Neutrophil (primary cell): ENCODE measurements at regions not wholly inside any gene's neighbourhood (a gene's known extent, or its start where the extent isn't known, plus 50 kb on each side); places are given as distances from the start of the nearest gene placed in this dataset.

Experiments
- H3K27ac ChIP-seq: fragments of 200-600 bp; sonication (generic); 2 replicates; pipeline ENCODE4 v1.5.1; 2016; ENCODE audit warnings: mild to moderate bottlenecking, moderate library complexity
- H3K27me3 ChIP-seq: fragments of 200-600 bp; sonication (generic); 2 replicates; pipeline ENCODE4 v1.6.0; 2016; ENCODE audit warnings: mild to moderate bottlenecking
- H3K36me3 ChIP-seq: fragments of 200-600 bp; sonication (generic); 2 replicates; pipeline ENCODE4 v1.5.1; 2017
- H3K4me1 ChIP-seq, 2 experiments: fragments of 200-600 bp in 1 of 2; sonication (generic) in 1 of 2; 1 replicate in 1 of 2; 2 replicates in 1 of 2; pipeline versions ENCODE4 v1.5.1 to v1.6.1; 2013 to 2016; ENCODE audit warnings: low read depth in 1 of 2, low read length in 1 of 2, mild to moderate bottlenecking in 1 of 2, moderate library complexity in 1 of 2; ENCODE audit not compliant: control insufficient read depth in 1 of 2, insufficient read depth in 1 of 2
- H3K4me3 ChIP-seq, 2 experiments: fragments of 200-600 bp in 1 of 2; sonication (generic) in 1 of 2; 1 replicate in 1 of 2; 2 replicates in 1 of 2; pipeline ENCODE4 v1.5.1; 2013 to 2016; ENCODE audit warnings: low read depth in 1 of 2, low read length in 1 of 2, mild to moderate bottlenecking in 1 of 2, moderate library complexity in 1 of 2
- H3K9me3 ChIP-seq: fragments of 200-600 bp; sonication (generic); 2 replicates; pipeline ENCODE4 v1.5.1; 2016
- TF ChIP-seq, protein P1 (sequence below): fragments of 200-600 bp; sonication (generic); IDR thresholded peaks from 2 replicates; pipeline ENCODE4 v1.5.1; 2016; ENCODE audit warnings: antibody characterized with exemption

DNA sequence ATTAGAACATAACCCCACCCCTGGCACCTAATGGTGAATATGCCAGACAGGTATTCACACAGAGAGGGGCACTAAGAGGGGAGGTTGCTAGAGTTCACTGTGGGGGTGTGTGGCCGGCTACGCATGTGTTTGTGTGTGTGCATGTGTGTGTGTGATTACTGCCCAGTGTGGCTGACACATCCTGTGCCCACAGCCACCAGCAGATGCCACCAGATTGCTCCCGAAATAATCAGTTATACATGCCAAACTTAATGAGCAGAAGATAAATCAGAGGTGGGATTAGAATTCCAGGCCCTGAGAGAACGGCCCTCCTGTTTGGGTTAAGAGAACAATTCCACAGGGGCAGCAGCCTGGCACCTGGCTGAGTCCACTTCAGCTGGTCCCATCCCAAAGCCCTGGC lies 91.8 kb upstream of the TBCA start:
- H3K4me3 ChIP-seq = no peak overlapping the region
- no peaks in the 10 kb centered on the region for H3K36me3 ChIP-seq
- no peak overlapping the region for H3K27ac ChIP-seq
- peaks cover 16 to 22% of the 10 kb centered on the region in 2 experiments for H3K4me1 ChIP-seq
- TF ChIP-seq, protein P1, sequence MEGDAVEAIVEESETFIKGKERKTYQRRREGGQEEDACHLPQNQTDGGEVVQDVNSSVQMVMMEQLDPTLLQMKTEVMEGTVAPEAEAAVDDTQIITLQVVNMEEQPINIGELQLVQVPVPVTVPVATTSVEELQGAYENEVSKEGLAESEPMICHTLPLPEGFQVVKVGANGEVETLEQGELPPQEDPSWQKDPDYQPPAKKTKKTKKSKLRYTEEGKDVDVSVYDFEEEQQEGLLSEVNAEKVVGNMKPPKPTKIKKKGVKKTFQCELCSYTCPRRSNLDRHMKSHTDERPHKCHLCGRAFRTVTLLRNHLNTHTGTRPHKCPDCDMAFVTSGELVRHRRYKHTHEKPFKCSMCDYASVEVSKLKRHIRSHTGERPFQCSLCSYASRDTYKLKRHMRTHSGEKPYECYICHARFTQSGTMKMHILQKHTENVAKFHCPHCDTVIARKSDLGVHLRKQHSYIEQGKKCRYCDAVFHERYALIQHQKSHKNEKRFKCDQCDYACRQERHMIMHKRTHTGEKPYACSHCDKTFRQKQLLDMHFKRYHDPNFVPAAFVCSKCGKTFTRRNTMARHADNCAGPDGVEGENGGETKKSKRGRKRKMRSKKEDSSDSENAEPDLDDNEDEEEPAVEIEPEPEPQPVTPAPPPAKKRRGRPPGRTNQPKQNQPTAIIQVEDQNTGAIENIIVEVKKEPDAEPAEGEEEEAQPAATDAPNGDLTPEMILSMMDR = no peak
- no peaks in the 10 kb centered on the region for H3K9me3 ChIP-seq
- H3K27me3 ChIP-seq = no peaks in the 10 kb centered on the region

DNA sequence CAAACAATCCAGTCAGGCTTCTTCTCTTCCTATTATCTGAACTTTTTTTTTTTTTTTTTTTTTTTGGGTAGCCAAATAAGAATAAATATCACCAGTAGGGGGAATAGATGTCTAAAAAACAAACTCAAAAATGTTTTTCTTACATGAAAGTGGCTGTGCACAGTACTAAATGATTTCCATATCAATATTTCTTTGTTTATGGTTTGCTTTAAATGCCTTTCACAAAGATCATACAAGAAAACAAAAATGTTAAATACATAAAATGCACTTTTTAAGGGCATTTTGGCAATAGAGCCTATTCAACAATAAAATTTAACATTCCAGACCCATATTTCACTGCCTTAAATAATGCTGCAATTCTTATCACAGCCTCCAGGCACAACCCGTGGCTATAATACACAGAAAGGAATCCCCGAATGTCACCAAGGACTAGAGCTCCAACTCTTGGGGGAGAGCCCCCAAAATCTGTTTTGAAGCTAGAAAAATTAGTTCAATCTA lies 91.1 kb upstream of the TBCA start:
- Histone ChIP-seq H3K4me1 (peaks cover 16 to 22% of the 10 kb centered on the region in 2 experiments), H3K4me3 (no peak overlapping the region), H3K9me3 (no peaks in the 10 kb centered on the region), H3K27ac (no peak overlapping the region), H3K27me3 (no peaks in the 10 kb centered on the region), H3K36me3 (no peaks in the 10 kb centered on the region)
- TF ChIP-seq, protein P1 = no peak

DNA sequence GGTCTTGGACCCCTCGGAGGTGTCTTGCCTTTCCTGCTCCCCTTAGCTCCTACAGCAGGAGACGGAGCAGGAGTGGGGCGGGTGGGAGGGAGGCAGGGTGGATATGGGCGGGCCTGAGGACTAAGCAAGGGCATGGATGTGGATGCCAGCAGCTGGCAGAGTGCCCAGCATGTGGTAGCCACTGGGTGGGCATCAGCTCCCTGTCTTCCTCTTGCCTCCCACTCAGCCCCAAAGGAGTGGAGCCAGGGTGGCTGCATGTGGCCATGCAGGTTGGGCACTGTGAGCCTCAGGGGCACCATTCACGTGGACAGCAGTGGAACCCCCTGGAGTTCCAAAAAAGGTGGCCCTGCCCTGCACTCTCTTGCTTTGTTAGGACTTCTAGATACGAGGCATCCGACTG lies 90.1 kb upstream of the TBCA start:
- Histone ChIP-seq H3K36me3 (no peaks in the 10 kb centered on the region), H3K27me3 (no peaks in the 10 kb centered on the region), H3K9me3 (no peaks in the 10 kb centered on the region), H3K27ac (no peak overlapping the region), H3K4me3 (no peak overlapping the region), H3K4me1 (peaks cover 16 to 22% of the 10 kb centered on the region in 2 experiments)
- TF ChIP-seq, protein P1 = no peak

DNA sequence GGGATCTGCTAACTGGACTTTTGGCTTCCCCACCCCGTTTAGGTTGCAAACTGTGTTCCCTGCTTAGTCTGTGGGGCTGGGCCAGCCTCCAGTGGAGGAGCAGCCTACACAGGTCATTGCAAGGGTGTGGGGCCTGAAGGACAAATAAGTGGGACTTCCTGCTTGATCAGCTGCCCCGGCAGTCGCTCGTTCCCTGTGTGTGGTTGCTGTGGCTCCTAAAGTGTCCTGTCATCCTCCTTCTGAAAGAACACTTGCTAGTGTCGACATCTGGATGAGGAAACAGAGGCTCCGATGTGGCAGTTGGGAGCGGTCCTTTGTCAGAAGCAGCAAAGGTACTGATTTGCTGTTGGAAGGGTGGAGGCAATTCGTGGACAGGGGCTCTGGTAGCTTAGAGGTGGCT lies 88.9 kb upstream of the TBCA start:
- TF ChIP-seq, protein P1 = no peak
- peak overlapping the region; percentile 40 to 41 for H3K4me3 ChIP-seq
- H3K4me1 ChIP-seq = peaks cover 16 to 22% of the 10 kb centered on the region in 2 experiments
- H3K27me3 ChIP-seq = no peaks in the 10 kb centered on the region
- H3K9me3 ChIP-seq = no peaks in the 10 kb centered on the region
- H3K36me3 ChIP-seq = no peaks in the 10 kb centered on the region
- peak overlapping the region; percentile 74 for H3K27ac ChIP-seq

DNA sequence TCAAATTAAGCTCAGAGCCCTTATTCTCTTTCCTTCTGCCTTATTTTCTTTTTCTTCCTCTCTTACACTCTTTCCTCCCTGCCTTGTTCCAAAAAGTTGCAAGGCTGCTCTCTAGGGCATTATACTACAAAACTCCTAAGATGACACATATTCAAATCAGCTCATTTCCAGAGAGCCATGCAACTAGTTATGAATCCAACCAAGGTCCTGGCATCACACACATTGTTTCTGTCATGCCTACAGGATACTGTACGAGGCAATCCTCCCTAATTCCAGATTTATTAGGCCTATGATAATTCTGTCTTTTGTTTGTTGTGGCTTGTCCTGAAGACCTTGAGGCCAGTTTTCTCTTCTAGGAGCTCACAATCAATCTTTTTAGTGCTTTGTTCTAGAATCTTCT lies 87.0 kb upstream of the TBCA start:
- TF ChIP-seq, protein P1 = no peak
- no peak overlapping the region for H3K4me3 ChIP-seq
- no peaks in the 10 kb centered on the region for H3K9me3 ChIP-seq
- no peaks in the 10 kb centered on the region for H3K36me3 ChIP-seq
- no peaks in the 10 kb centered on the region for H3K27me3 ChIP-seq
- peaks cover 16 to 22% of the 10 kb centered on the region in 2 experiments for H3K4me1 ChIP-seq
- no peak overlapping the region for H3K27ac ChIP-seq

DNA sequence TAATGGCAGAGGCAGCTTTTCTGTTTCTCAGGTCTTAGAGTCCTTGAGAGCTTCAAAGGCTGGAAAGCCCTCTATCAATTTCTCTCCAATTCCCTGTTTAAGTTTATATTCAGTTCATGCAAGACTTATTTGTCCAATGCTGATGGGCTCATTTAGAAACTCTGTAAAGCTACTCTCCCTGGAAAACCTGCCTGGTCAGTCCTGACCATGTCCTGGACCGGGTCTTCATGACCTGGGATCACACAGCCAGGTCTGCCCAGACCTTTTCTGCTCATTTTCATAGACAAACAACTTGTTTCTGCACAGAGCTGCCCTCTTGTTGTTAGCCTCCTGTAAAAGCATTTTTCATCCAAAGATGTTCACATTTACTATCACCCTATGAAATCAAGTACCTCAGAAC lies 85.4 kb upstream of the TBCA start:
- TF ChIP-seq, protein P1 = no peak
- no peaks in the 10 kb centered on the region for H3K36me3 ChIP-seq
- H3K27ac ChIP-seq = no peak overlapping the region
- no peak overlapping the region for H3K4me3 ChIP-seq
- H3K9me3 ChIP-seq = no peaks in the 10 kb centered on the region
- no peaks in the 10 kb centered on the region for H3K27me3 ChIP-seq
- H3K4me1 ChIP-seq = peaks cover 16 to 22% of the 10 kb centered on the region in 2 experiments
